H1 (cell line): ENCODE measurements at regions not wholly inside any gene's neighbourhood (a gene's known extent, or its start where the extent isn't known, plus 50 kb on each side); places are given as distances from the start of the nearest gene placed in this dataset.

Source experiments
- CTCF ChIA-PET: fragments of 300-600 bp; sonication (Branson Sonifier 250); formaldehyde crosslinking; loops from one replicate; lab custom pipeline; 2021; ENCODE audit not compliant: partially characterized antibody; lab: Charles Lee
- POLR2A ChIA-PET: fragments of 300-600 bp; sonication (Branson Sonifier 250); formaldehyde crosslinking; loops from one replicate; lab custom pipeline; 2021; ENCODE audit warnings: inconsistent platforms; ENCODE audit not compliant: partially characterized antibody; lab: Charles Lee
- DNase-seq, 2 experiments: peaks; one replicate each; pipeline versions ENCODE4 v3.0.0 to v3.0.0-alpha.2; 2010 to 2022; ENCODE audit warnings: low spot score in 2 of 2, low read depth in 1 of 2, mixed read lengths in 1 of 2
- FAIRE-seq: peaks from 2 replicates; lab custom pipeline; 2011; peaks lifted over from hg19 to GRCh38; lab: Jason Lieb, UNC
- H2AFZ ChIP-seq: 2 replicates; pipeline ENCODE4 v1.8.1; 2012; ENCODE audit warnings: low read length, inconsistent platforms
- H2AK5ac ChIP-seq: 2 replicates; pipeline ENCODE4 v1.6.1; 2013; ENCODE audit warnings: low read depth, low read length
- H2BK120ac ChIP-seq: replicated peaks from 2 replicates; pipeline ENCODE3; 2013; ENCODE audit warnings: low read depth, low read length, inconsistent platforms
- H2BK12ac ChIP-seq: 2 replicates; pipeline ENCODE4 v1.6.1; 2013; ENCODE audit warnings: low read depth, low read length
- H2BK15ac ChIP-seq: 2 replicates; pipeline ENCODE4 v1.6.1; 2013; ENCODE audit warnings: low read length
- H2BK20ac ChIP-seq: 2 replicates; pipeline ENCODE4 v1.6.1; 2013; ENCODE audit warnings: low read length
- H2BK5ac ChIP-seq: 2 replicates; pipeline ENCODE4 v1.6.1; 2013; ENCODE audit warnings: low read depth, low read length
- H3K14ac ChIP-seq: 2 replicates; pipeline ENCODE4 v1.6.1; 2013; ENCODE audit warnings: inconsistent platforms; ENCODE audit not compliant: insufficient read length
- H3K18ac ChIP-seq: 2 replicates; pipeline ENCODE4 v1.6.1; 2013; ENCODE audit warnings: low read length; ENCODE audit errors: extremely low read depth
- H3K23ac ChIP-seq: 2 replicates; pipeline ENCODE4 v1.6.1; 2013; ENCODE audit warnings: inconsistent platforms; ENCODE audit not compliant: insufficient read length
- H3K23me2 ChIP-seq: 2 replicates; pipeline ENCODE4 v1.6.1; 2013; ENCODE audit warnings: low read depth, low read length
- H3K27ac ChIP-seq: 2 replicates; pipeline ENCODE4 v1.6.1; 2011; ENCODE audit warnings: low read depth, low read length, inconsistent platforms
- H3K27me3 ChIP-seq, 4 experiments: replicated peaks in 1 of 4; 1 replicate in 1 of 4; 2 replicates in 3 of 4; pipeline versions ENCODE4 v1.6.1 to v1.8.1; 2011 to 2013; ENCODE audit warnings: low read length in 3 of 4, mild to moderate bottlenecking in 3 of 4, inconsistent platforms in 2 of 4, mixed read lengths in 2 of 4, moderate library complexity in 1 of 4; ENCODE audit not compliant: control insufficient read depth in 3 of 4, insufficient read depth in 3 of 4; ENCODE audit errors: extremely low read depth in 1 of 4
- H3K36me3 ChIP-seq, 4 experiments: 2 replicates each; pipeline versions ENCODE4 v1.6.1 to v1.8.1; 2011 to 2013; ENCODE audit warnings: mild to moderate bottlenecking in 4 of 4, low read length in 3 of 4, moderate library complexity in 2 of 4, control low read depth in 1 of 4, inconsistent platforms in 1 of 4; ENCODE audit not compliant: insufficient read depth in 4 of 4, control insufficient read depth in 2 of 4
- H3K4ac ChIP-seq: replicated peaks from 2 replicates; pipeline ENCODE3; 2013; ENCODE audit warnings: low read length, low read depth, mixed read lengths, inconsistent platforms; ENCODE audit not compliant: insufficient read length
- H3K4me1 ChIP-seq, 4 experiments: replicated peaks in 1 of 4; 1 replicate in 1 of 4; 2 replicates in 3 of 4; pipeline versions ENCODE4 v1.6.1 to v1.8.1; 2011 to 2013; ENCODE audit warnings: low read length in 3 of 4, inconsistent platforms in 2 of 4, mixed read lengths in 1 of 4; ENCODE audit not compliant: insufficient read depth in 4 of 4, control insufficient read depth in 3 of 4
- H3K4me2 ChIP-seq, 2 experiments: 2 replicates each; pipeline versions ENCODE4 v1.6.1 to v1.8.1; 2011 to 2013; ENCODE audit warnings: low read depth in 2 of 2, low read length in 2 of 2, control low read depth in 1 of 2, inconsistent platforms in 1 of 2, mild to moderate bottlenecking in 1 of 2; ENCODE audit not compliant: insufficient read depth in 1 of 2
- H3K4me3 ChIP-seq, 4 experiments: fragments of 200-600, 300-600 bp in 1 of 4; sonication (generic), shearing (Covaris generic), sonication (Bioruptor Twin) in 1 of 4; 2 replicates each; pipeline versions ENCODE4 v1.5.1 to v1.8.1; 2011 to 2016; ENCODE audit warnings: low read length in 4 of 4, low read depth in 3 of 4, control low read depth in 2 of 4, inconsistent platforms in 2 of 4, mild to moderate bottlenecking in 2 of 4, mixed read lengths in 1 of 4, moderate library complexity in 1 of 4; ENCODE audit not compliant: insufficient read depth in 2 of 4; ENCODE audit errors: extremely low read depth in 1 of 4
- H3K56ac ChIP-seq: replicated peaks from 2 replicates; pipeline ENCODE3; 2013; ENCODE audit warnings: low read depth, mild to moderate bottlenecking, mixed read lengths, low read length, inconsistent platforms; ENCODE audit not compliant: insufficient read length
- H3K79me1 ChIP-seq: 2 replicates; pipeline ENCODE4 v1.6.1; 2013; ENCODE audit warnings: low read depth, low read length, control low read depth
- H3K79me2 ChIP-seq, 2 experiments: 2 replicates each; pipeline versions ENCODE4 v1.6.1 to v1.8.1; 2012 to 2013; ENCODE audit warnings: low read length in 2 of 2, mild to moderate bottlenecking in 2 of 2, inconsistent platforms in 1 of 2; ENCODE audit not compliant: insufficient read depth in 2 of 2, control insufficient read depth in 1 of 2
- H3K9ac ChIP-seq, 4 experiments: replicated peaks in 1 of 4; 1 replicate in 1 of 4; 2 replicates in 3 of 4; pipeline versions ENCODE4 v1.6.1 to v1.8.1; 2011 to 2013; ENCODE audit warnings: low read depth in 3 of 4, low read length in 3 of 4, control low read depth in 2 of 4, mild to moderate bottlenecking in 2 of 4, moderate library complexity in 2 of 4, inconsistent platforms in 1 of 4; ENCODE audit errors: extremely low read depth in 1 of 4
- H3K9me3 ChIP-seq, 2 experiments: 2 replicates each; pipeline versions ENCODE4 v1.6.1 to v1.8.1; 2012 to 2013; ENCODE audit warnings: mild to moderate bottlenecking in 2 of 2, moderate library complexity in 2 of 2, control low read depth in 1 of 2, inconsistent platforms in 1 of 2, low read depth in 1 of 2, low read length in 1 of 2, mixed read lengths in 1 of 2; ENCODE audit not compliant: insufficient read depth in 2 of 2
- H4K20me1 ChIP-seq, 2 experiments: replicated peaks in 1 of 2; 2 replicates each; pipeline versions ENCODE3 to v1.8.1; 2011 to 2013; ENCODE audit warnings: inconsistent platforms in 2 of 2, low read length in 2 of 2, mild to moderate bottlenecking in 1 of 2; ENCODE audit not compliant: insufficient read depth in 2 of 2, control insufficient read depth in 1 of 2
- H4K5ac ChIP-seq: 2 replicates; pipeline ENCODE4 v1.6.1; 2013; ENCODE audit warnings: low read length, low read depth, mixed read lengths, inconsistent platforms; ENCODE audit not compliant: insufficient read length
- H4K8ac ChIP-seq: 2 replicates; pipeline ENCODE4 v1.8.0; 2013; ENCODE audit warnings: mild to moderate bottlenecking, moderate library complexity, low read length, inconsistent platforms; ENCODE audit not compliant: insufficient read depth; ENCODE audit errors: extremely low read depth
- H4K91ac ChIP-seq: replicated peaks from 2 replicates; pipeline ENCODE3; 2013; ENCODE audit warnings: low read length, mixed read lengths, inconsistent platforms; ENCODE audit not compliant: insufficient read length
- CTBP2 ChIP-seq: IDR thresholded peaks from 2 replicates; pipeline ENCODE4 v1.7.0; 2011; ENCODE audit warnings: borderline replicate concordance, mild to moderate bottlenecking, moderate library complexity, mixed read lengths, low read length; ENCODE audit not compliant: insufficient read depth, insufficient read length
- CTCF ChIP-seq, 3 experiments: IDR thresholded peaks; 1 replicate in 2 of 3; 2 replicates in 1 of 3; pipeline versions ENCODE4 v1.5.1 to v1.6.1; 2011; ENCODE audit warnings: low read length in 3 of 3, mild to moderate bottlenecking in 3 of 3, inconsistent platforms in 2 of 3, low read depth in 1 of 3, moderate library complexity in 1 of 3; ENCODE audit not compliant: insufficient read depth in 1 of 3; ENCODE audit errors: control extremely low read depth in 1 of 3
- POLR2A ChIP-seq, 2 experiments: IDR thresholded peaks; 1 replicate in 1 of 2; 2 replicates in 1 of 2; pipeline ENCODE4 v1.6.1; 2011; ENCODE audit warnings: low read depth in 2 of 2, low read length in 2 of 2, mild to moderate bottlenecking in 2 of 2; ENCODE audit errors: control extremely low read depth in 1 of 2
- SIRT6 ChIP-seq: IDR thresholded peaks from one replicate; pipeline ENCODE4 v1.7.1; 2012; ENCODE audit warnings: low read length, inconsistent platforms
- TEAD4 ChIP-seq: IDR thresholded peaks from 2 replicates; pipeline ENCODE4 v1.6.1; 2012; ENCODE audit warnings: low read depth, low read length, inconsistent platforms, mixed read lengths
- WGBS, 2 experiments: shearing (Covaris generic) in 1 of 2; methylation state at CpG; one replicate each; pipeline versions ENCODE4 v1.1.6 to v1.1.7; 2013 to 2015; ENCODE audit warnings: low lambda C conversion rate in 2 of 2, mixed read lengths in 2 of 2, inconsistent platforms in 1 of 2, low coverage in 1 of 2, missing lambda C conversion rate in 1 of 2; ENCODE audit not compliant: insufficient replicate concordance in 2 of 2, insufficient coverage in 1 of 2, insufficient read length in 1 of 2; ENCODE audit errors: extremely low coverage in 1 of 2, missing lambda C conversion rate in 1 of 2; 5-methylcytosine and 5-hydroxymethylcytosine counted together

GRCh38 chr7:73940701-73941238 is 79.8 kb downstream of the TMEM270 start:
- no peak overlapping the region for H4K91ac ChIP-seq
- ChIA-PET CTCF (no interaction called here), POLR2A (no interaction called here)
- H2AFZ ChIP-seq = no peak overlapping the region
- H2BK15ac ChIP-seq = no peak overlapping the region
- no peak overlapping the region for H3K14ac ChIP-seq
- no peaks in the 10 kb centered on the region for H3K23me2 ChIP-seq
- H3K4ac ChIP-seq = no peak overlapping the region
- H3K23ac ChIP-seq = no peak overlapping the region
- FAIRE-seq (no peak), DNase-seq (no peak)
- H4K8ac ChIP-seq = no peak overlapping the region
- H2BK20ac ChIP-seq = no peak overlapping the region
- H3K4me1 ChIP-seq = no peaks in the 10 kb centered on the region
- no peak overlapping the region for H3K27ac ChIP-seq
- H3K9me3 ChIP-seq = peaks cover 0 to 11% of the 10 kb centered on the region in 2 experiments; a peak in 2 of 4 replicates
- no peak overlapping the region for H3K56ac ChIP-seq
- no peak overlapping the region for H3K4me3 ChIP-seq
- H4K20me1 ChIP-seq = no peaks in the 10 kb centered on the region
- no peaks in the 10 kb centered on the region for H3K27me3 ChIP-seq
- H3K4me2 ChIP-seq = no peak overlapping the region
- H2AK5ac ChIP-seq = no peak overlapping the region
- H3K79me2 ChIP-seq = no peaks in the 10 kb centered on the region
- H4K5ac ChIP-seq = no peak overlapping the region
- H3K9ac ChIP-seq = no peak overlapping the region
- no peak overlapping the region for H3K18ac ChIP-seq
- H2BK12ac ChIP-seq = no peak overlapping the region
- H3K36me3 ChIP-seq = no peaks in the 10 kb centered on the region
- 94% methylated on average over 2 of the region's 2 CpGs; no CpG with 5 or more reads in 1 of the 2 experiments for WGBS, 2 experiments
- H3K79me1 ChIP-seq = no peaks in the 10 kb centered on the region
- TF ChIP-seq POLR2A (IDR thresholded peaks at IDR 0.05; ENCODE audit: control extremely low read depth in 1 of 2, low read depth in 2 of 2, low read length in 2 of 2) (no peak), TEAD4 (no peak), SIRT6 (no peak), CTBP2 (no peak), CTCF (IDR thresholded peaks at IDR 0.05; ENCODE audit: control extremely low read depth in 1 of 3, insufficient read depth in 1 of 3, low read depth in 1 of 3, low read length in 3 of 3) (no peak)
- H2BK5ac ChIP-seq = no peak overlapping the region
- no peak overlapping the region for H2BK120ac ChIP-seq
